K562 (cell line): ENCODE measurements at regions not wholly inside any gene's neighbourhood (a gene's known extent, or its start where the extent isn't known, plus 50 kb on each side); places are given as distances from the start of the nearest gene placed in this dataset.

ENCODE experiments used
- ATAC-seq: fragments of 200-7000 bp; cut with Tn5 transposase; 3 replicates; pipeline ENCODE4 v1.9.1; 2020; ENCODE audit warnings: moderate library complexity
- BruUV-seq: library from RNA; stranded (reverse); fragments of 400-500 nt; replicated peaks from 2 replicates; lab custom pipeline; 2021; lab: Mats Ljungman, UMichigan
- CTCF ChIA-PET: fragments of 300-600 bp; formaldehyde crosslinking; extraction: SDS; loops from one replicate; lab custom pipeline; 2021; ENCODE audit warnings: low intra/inter-chr PET ratio; lab: Yijun Ruan, JAX
- POLR2A ChIA-PET: fragments of 300-600, 350-650 bp; sonication (Branson Sonifier 250); formaldehyde crosslinking; extraction: SDS; loops from one replicate; lab custom pipeline; 2021; ENCODE audit warnings: antibody characterized with exemption, inconsistent platforms; lab: Yijun Ruan, JAX
- DNase-seq, 4 experiments: peaks; one replicate each; pipeline versions ENCODE4 v3.0.0 to v3.0.0-alpha.2; 2011 to 2018; ENCODE audit warnings: low spot score in 3 of 4, mixed read lengths in 3 of 4; ENCODE audit errors: extremely low read depth in 1 of 4
- FAIRE-seq: peaks from 2 replicates; lab custom pipeline; 2011; peaks lifted over from hg19 to GRCh38; lab: Jason Lieb, UNC
- H2AFZ ChIP-seq: 2 replicates; pipeline ENCODE4 v1.6.0; 2011; ENCODE audit warnings: low read depth, low read length, control low read depth, inconsistent platforms
- H3K27ac ChIP-seq: fragments of 200-600 bp; 3 replicates; pipeline ENCODE4 v1.8.0; 2011; ENCODE audit warnings: low read depth, mild to moderate bottlenecking, control low read depth, inconsistent platforms, low read length, moderate library complexity, mixed read lengths; ENCODE audit errors: extremely low read depth
- H3K27me3 ChIP-seq, 2 experiments: fragments of 300-600 bp in 1 of 2; 2 replicates in 1 of 2; 3 replicates in 1 of 2; pipeline versions ENCODE4 v1.6.0 to v1.8.0; 2011; ENCODE audit warnings: inconsistent platforms in 2 of 2, low read length in 2 of 2, mild to moderate bottlenecking in 1 of 2, mixed read lengths in 1 of 2, moderate library complexity in 1 of 2; ENCODE audit not compliant: control insufficient read depth in 2 of 2, insufficient read depth in 2 of 2
- H3K36me3 ChIP-seq: fragments of 300-600 bp; 3 replicates; pipeline ENCODE4 v1.8.0; 2011; ENCODE audit warnings: mild to moderate bottlenecking, low read length, inconsistent platforms; ENCODE audit not compliant: control insufficient read depth, insufficient read depth
- H3K4me1 ChIP-seq, 2 experiments: fragments of 200-600 bp in 1 of 2; replicated peaks in 1 of 2; 2 replicates in 1 of 2; 3 replicates in 1 of 2; pipeline versions ENCODE4 v1.5.1 to v1.8.0; 2011; ENCODE audit warnings: inconsistent platforms in 2 of 2, low read length in 2 of 2, mild to moderate bottlenecking in 1 of 2, mixed read lengths in 1 of 2, moderate library complexity in 1 of 2; ENCODE audit not compliant: control insufficient read depth in 2 of 2, insufficient read depth in 2 of 2
- H3K4me2 ChIP-seq: 2 replicates; pipeline ENCODE4 v1.6.1; 2011; ENCODE audit warnings: low read length, control low read depth, inconsistent platforms, mixed read lengths; ENCODE audit not compliant: insufficient read depth
- H3K4me3 ChIP-seq: fragments of 200-600 bp; sonication (generic), shearing (Covaris generic); 2 replicates; pipeline ENCODE4 v1.5.1; 2016; ENCODE audit warnings: control low read depth, inconsistent platforms
- H3K79me2 ChIP-seq: fragments of 200-600 bp; 3 replicates; pipeline ENCODE4 v1.8.0; 2011; ENCODE audit warnings: low read length, inconsistent platforms; ENCODE audit not compliant: control insufficient read depth, insufficient read depth
- H3K9ac ChIP-seq, 2 experiments: 2 replicates each; pipeline versions ENCODE4 v1.6.0 to v1.6.1; 2011; ENCODE audit warnings: low read depth in 2 of 2, low read length in 2 of 2, control low read depth in 1 of 2, inconsistent platforms in 1 of 2, mild to moderate bottlenecking in 1 of 2, mixed read lengths in 1 of 2; ENCODE audit not compliant: insufficient read depth in 1 of 2
- H3K9me1 ChIP-seq: one replicate; pipeline ENCODE4 v1.6.0; 2011; ENCODE audit warnings: inconsistent platforms, mild to moderate bottlenecking, low read length, moderate library complexity; ENCODE audit not compliant: control insufficient read depth, insufficient read depth
- H3K9me3 ChIP-seq: replicated peaks from 2 replicates; pipeline ENCODE4 v1.5.1; 2011; ENCODE audit warnings: low read depth, low read length, inconsistent platforms; ENCODE audit not compliant: control insufficient read depth, insufficient read depth
- H4K20me1 ChIP-seq: replicated peaks from 2 replicates; pipeline ENCODE4 v1.6.1; 2011; ENCODE audit warnings: low read length, inconsistent platforms, mixed read lengths; ENCODE audit not compliant: control insufficient read depth, insufficient read depth
- HMG20A ChIP-seq: fragments of 450-650 bp; formaldehyde crosslinking; conservative IDR thresholded peaks from 2 replicates; pipeline ENCODE4 v1.4.0; 2020; ENCODE audit warnings: mild to moderate bottlenecking, mixed read lengths
- LCOR ChIP-seq: sonication (generic); formaldehyde crosslinking; IDR thresholded peaks from 2 replicates; pipeline ENCODE4 v1.8.0; 2022; ENCODE audit warnings: mild to moderate bottlenecking, missing genetic modification reagents
- MEF2A ChIP-seq: IDR thresholded peaks from 2 replicates; pipeline ENCODE4 v1.6.1; 2011; ENCODE audit warnings: low read depth, mild to moderate bottlenecking, low read length, moderate library complexity; ENCODE audit not compliant: control insufficient read depth
- PCBP2 ChIP-seq: fragments of 200-400 bp; formaldehyde crosslinking; IDR thresholded peaks from 2 replicates; pipeline ENCODE4 v1.6.1; 2018; ENCODE audit warnings: low read length, low read depth, mild to moderate bottlenecking, moderate library complexity; ENCODE audit not compliant: poor library complexity, severe bottlenecking
- POLR2H ChIP-seq: IDR thresholded peaks from 2 replicates; pipeline ENCODE4 v1.6.1; 2016; ENCODE audit warnings: missing genetic modification characterization, low read depth, mild to moderate bottlenecking, control low read depth, missing compliant biosample characterization, moderate library complexity
- RFX5 ChIP-seq: IDR thresholded peaks from 2 replicates; pipeline ENCODE4 v1.6.1; 2011; ENCODE audit warnings: low read depth, mild to moderate bottlenecking, improper control_type of control experiment, low read length
- TAL1 ChIP-seq: fragments of 450-650 bp; IDR thresholded peaks from 2 replicates; pipeline ENCODE4 v1.6.1; 2016; ENCODE audit warnings: mild to moderate bottlenecking
- TFAM ChIP-seq: fragments of 250-450 bp; sonication (Bioruptor Pico); conservative IDR thresholded peaks from 2 replicates; pipeline ENCODE4 v1.5.0; 2021; ENCODE audit warnings: mild to moderate bottlenecking, moderate library complexity
- ZEB2 ChIP-seq: fragments of 450-650 bp; IDR thresholded peaks from 2 replicates; pipeline ENCODE4 v1.6.1; 2016
- ZNF324 ChIP-seq: fragments of 250-450 bp; sonication (Bioruptor Pico); IDR thresholded peaks from 2 replicates; pipeline ENCODE4 v1.4.0; 2020; ENCODE audit warnings: mild to moderate bottlenecking
- WGBS: fragments of 100-300 bp; shearing (Covaris generic); methylation state at CpG from one replicate; pipeline ENCODE4 v1.1.6; 2016; ENCODE audit warnings: low coverage, mixed read lengths; ENCODE audit not compliant: insufficient coverage; ENCODE audit errors: missing lambda C conversion rate; 5-methylcytosine and 5-hydroxymethylcytosine counted together
- in situ Hi-C: fragments of 300-500 bp; cut with MboI; formaldehyde crosslinking; loops from 4 replicates; pipeline ENCODE4 v1.15.0; 2018; ENCODE audit warnings: inconsistent platforms, mixed read lengths
- intact Hi-C: fragments of 100-400 bp; cut with micrococcal nuclease; formaldehyde crosslinking; loops from 2 replicates; pipeline ENCODE4 v1.14.2; 2022

GRCh38 chr3:36232797-36233489, 147.4 kb upstream of the STAC start:
- ChIA-PET POLR2A (no interaction called here), CTCF (no interaction called here)
- TF ChIP-seq ZNF324 (CRISPR knock-in tag) = no peak
- TF ChIP-seq ZEB2 = no peak
- no peak for TF ChIP-seq TAL1
- DNase-seq (no peak), ATAC-seq (no peak), FAIRE-seq (no peak)
- H3K27ac ChIP-seq = no peak overlapping the region
- no peaks in the 10 kb centered on the region for H3K36me3 ChIP-seq
- no peaks in the 10 kb centered on the region for H4K20me1 ChIP-seq
- no TSS peak for BruUV-seq
- no peaks in the 10 kb centered on the region for H3K9me3 ChIP-seq
- no peak overlapping the region for H3K4me3 ChIP-seq
- intact Hi-C loops = no loop called here
- in situ Hi-C loops = no loop called here
- no peak overlapping the region for H3K9ac ChIP-seq
- no peaks in the 10 kb centered on the region for H3K4me1 ChIP-seq
- no peak overlapping the region for H3K4me2 ChIP-seq
- no peaks in the 10 kb centered on the region for H3K79me2 ChIP-seq
- H2AFZ ChIP-seq = no peak overlapping the region
- no peaks in the 10 kb centered on the region for H3K9me1 ChIP-seq
- H3K27me3 ChIP-seq = no peaks in the 10 kb centered on the region

DNA sequence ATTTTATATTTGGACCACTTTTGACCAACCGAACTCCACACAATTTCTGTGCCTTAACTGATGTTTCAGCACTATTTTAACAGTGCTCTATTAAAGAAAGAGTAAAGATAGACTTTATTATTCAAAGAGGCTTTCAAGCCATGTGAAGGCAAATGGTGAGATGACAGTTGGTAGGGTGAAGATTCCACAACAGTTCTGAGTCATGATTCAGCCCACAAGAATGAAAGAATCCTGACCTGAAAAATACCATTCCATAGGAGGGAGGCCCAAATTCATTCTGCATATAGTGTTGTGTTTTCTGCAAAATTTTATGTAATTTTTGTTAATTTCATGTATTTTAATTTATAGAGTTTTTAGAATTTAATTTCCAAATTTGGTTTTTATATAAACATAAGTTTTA, 135.6 kb upstream of the STAC start:
- Histone ChIP-seq H3K4me1 (no peaks in the 10 kb centered on the region), H3K4me3 (no peak overlapping the region), H3K9me3 (no peaks in the 10 kb centered on the region), H3K36me3 (no peaks in the 10 kb centered on the region), H3K27ac (no peak overlapping the region), H4K20me1 (no peaks in the 10 kb centered on the region), H3K27me3 (no peaks in the 10 kb centered on the region), H2AFZ (no peak overlapping the region), H3K9me1 (no peaks in the 10 kb centered on the region), H3K79me2 (no peaks in the 10 kb centered on the region), H3K4me2 (no peak overlapping the region), H3K9ac (no peak overlapping the region)
- DNase-seq (no peak), ATAC-seq (no peak), FAIRE-seq (no peak)
- ChIA-PET CTCF (no interaction called here), POLR2A (no interaction called here)
- intact Hi-C loops = no loop called here
- BruUV-seq = no TSS peak
- 0% methylated on average over 1 of the region's 1 CpG for WGBS
- no peak for TF ChIP-seq TFAM (CRISPR knock-in tag)
- no peak for TF ChIP-seq PCBP2
- TF ChIP-seq HMG20A (CRISPR knock-in tag) = no peak
- no peak for TF ChIP-seq RFX5
- no peak for TF ChIP-seq MEF2A
- TF ChIP-seq POLR2H = no peak
- no peak for TF ChIP-seq LCOR (CRISPR knock-in tag)
- in situ Hi-C loops = no loop called here
